Endothelial cell of umbilical vein (primary cell): ENCODE measurements at regions not wholly inside any gene's neighbourhood (a gene's known extent, or its start where the extent isn't known, plus 50 kb on each side); places are given as distances from the start of the nearest gene placed in this dataset.

Experiments
- BruUV-seq: library from RNA; stranded (reverse); fragments of 400-500 nt; replicated peaks from 2 replicates; lab custom pipeline; 2021; lab: Mats Ljungman, UMichigan
- CTCF ChIA-PET: fragments of 300-600, 350-600 bp; sonication (Branson Sonifier 250); formaldehyde crosslinking; loops from one replicate; lab custom pipeline; 2021; ENCODE audit warnings: antibody characterized with exemption, inconsistent platforms; lab: Charles Lee
- POLR2A ChIA-PET: fragments of 300-600, 350-600 bp; sonication (Branson Sonifier 250); formaldehyde crosslinking; loops from one replicate; lab custom pipeline; 2021; ENCODE audit warnings: antibody characterized with exemption, inconsistent platforms; lab: Charles Lee
- DNase-seq: peaks from one replicate; pipeline ENCODE4 v3.0.0-alpha.2; 2011; ENCODE audit warnings: low read depth, low spot score
- FAIRE-seq: peaks from 2 replicates; lab custom pipeline; 2011; peaks lifted over from hg19 to GRCh38; lab: Jason Lieb, UNC
- H2AFZ ChIP-seq: 2 replicates; pipeline ENCODE4 v1.6.0; 2012; ENCODE audit warnings: low read depth, low read length, control low read depth, inconsistent platforms
- H3K27ac ChIP-seq: 2 replicates; pipeline ENCODE4 v1.5.1; 2011; ENCODE audit warnings: low read depth, mild to moderate bottlenecking, control low read depth, low read length, moderate library complexity; ENCODE audit not compliant: insufficient read depth
- H3K27me3 ChIP-seq, 2 experiments: 2 replicates each; pipeline versions ENCODE4 v1.6.0 to v1.6.1; 2011; ENCODE audit warnings: low read length in 2 of 2, mixed read lengths in 1 of 2; ENCODE audit not compliant: control insufficient read depth in 2 of 2, insufficient read depth in 2 of 2
- H3K36me3 ChIP-seq, 2 experiments: 2 replicates in 1 of 2; 3 replicates in 1 of 2; pipeline ENCODE4 v1.5.1; 2011; ENCODE audit warnings: low read length in 2 of 2, mild to moderate bottlenecking in 1 of 2, moderate library complexity in 1 of 2; ENCODE audit not compliant: control insufficient read depth in 2 of 2, insufficient read depth in 2 of 2; ENCODE audit errors: extremely low read depth in 1 of 2
- H3K4me1 ChIP-seq: 3 replicates; pipeline ENCODE4 v1.5.1; 2011; ENCODE audit warnings: mild to moderate bottlenecking, low read length; ENCODE audit not compliant: control insufficient read depth, insufficient read depth; ENCODE audit errors: extremely low read depth
- H3K4me2 ChIP-seq: 2 replicates; pipeline ENCODE4 v1.6.1; 2011; ENCODE audit warnings: low read length, control low read depth, mixed read lengths; ENCODE audit not compliant: insufficient read depth
- H3K4me3 ChIP-seq, 3 experiments: fragments of 200-600 bp in 1 of 3; sonication (generic), shearing (Covaris generic) in 1 of 3; replicated peaks in 1 of 3; 2 replicates each; pipeline ENCODE4 v1.5.1; 2011 to 2016; ENCODE audit warnings: control low read depth in 3 of 3, low read length in 3 of 3, mild to moderate bottlenecking in 2 of 3, inconsistent platforms in 1 of 3, low read depth in 1 of 3, moderate library complexity in 1 of 3; ENCODE audit not compliant: insufficient read depth in 1 of 3
- H3K79me2 ChIP-seq: 2 replicates; pipeline ENCODE4 v1.6.0; 2012; ENCODE audit warnings: low read length, inconsistent platforms; ENCODE audit not compliant: control insufficient read depth, insufficient read depth
- H3K9ac ChIP-seq: replicated peaks from 2 replicates; pipeline ENCODE3; 2011; ENCODE audit warnings: low read length, control low read depth; ENCODE audit not compliant: insufficient read depth; ENCODE audit errors: extremely low read depth
- H3K9me1 ChIP-seq: replicated peaks from 3 replicates; pipeline ENCODE4 v1.6.0; 2011; ENCODE audit warnings: mild to moderate bottlenecking, low read length; ENCODE audit not compliant: control insufficient read depth, insufficient read depth; ENCODE audit errors: extremely low read depth
- H3K9me3 ChIP-seq: replicated peaks from 2 replicates; pipeline ENCODE4 v1.5.1; 2012; ENCODE audit warnings: low read length, inconsistent platforms; ENCODE audit not compliant: control insufficient read depth, insufficient read depth
- H4K20me1 ChIP-seq: replicated peaks from 2 replicates; pipeline ENCODE3; 2011; ENCODE audit warnings: mild to moderate bottlenecking, low read length; ENCODE audit not compliant: control insufficient read depth, insufficient read depth; ENCODE audit errors: extremely low read depth
- EZH2 ChIP-seq: IDR thresholded peaks from 2 replicates; pipeline ENCODE4 v1.6.1; 2012; ENCODE audit warnings: borderline replicate concordance, low read depth, mild to moderate bottlenecking, moderate library complexity, low read length, inconsistent platforms; ENCODE audit not compliant: severe bottlenecking
- FOS ChIP-seq: IDR thresholded peaks from 2 replicates; pipeline ENCODE4 v1.6.1; 2011; ENCODE audit warnings: mild to moderate bottlenecking, low read length, moderate library complexity, borderline replicate concordance; ENCODE audit not compliant: insufficient read depth
- GATA2 ChIP-seq: IDR thresholded peaks from 2 replicates; pipeline ENCODE4 v1.7.0; 2011; ENCODE audit warnings: low read depth, mild to moderate bottlenecking, moderate library complexity, mixed read lengths, low read length; ENCODE audit not compliant: insufficient read length, insufficient read depth
- JUN ChIP-seq: IDR thresholded peaks from 2 replicates; pipeline ENCODE4 v1.6.1; 2011; ENCODE audit warnings: borderline replicate concordance, low read depth; ENCODE audit not compliant: insufficient read length, insufficient read depth
- MYC ChIP-seq: IDR thresholded peaks from one replicate; pipeline ENCODE4 v1.6.1; 2011; ENCODE audit warnings: mild to moderate bottlenecking, low read depth, low read length
- POLR2A ChIP-seq: IDR thresholded peaks from 2 replicates; pipeline ENCODE4 v1.6.1; 2012; ENCODE audit warnings: low read depth, mild to moderate bottlenecking, control low read depth, low read length
- POLR2AphosphoS5 ChIP-seq: IDR thresholded peaks from 2 replicates; pipeline ENCODE4 v1.6.1; 2012; ENCODE audit warnings: low read depth, mild to moderate bottlenecking, control low read depth, low read length, moderate library complexity; ENCODE audit not compliant: insufficient read depth
- dilution Hi-C: fragments of 300-500 bp; cut with MboI; formaldehyde crosslinking; loops from one replicate; pipeline ENCODE4 v1.15.0; 2019; ENCODE audit warnings: low sequenced_read_pairs; ENCODE audit not compliant: extremely low pct_ligation_motif_present
- intact Hi-C: fragments of 100-400 bp; cut with micrococcal nuclease; formaldehyde crosslinking; loops from one replicate; pipeline ENCODE4 v1.10.0; 2022
- TF ChIP-seq, protein P1 (sequence below): IDR thresholded peaks from 2 replicates; pipeline ENCODE4 v1.6.1; 2011; ENCODE audit not compliant: insufficient read depth, insufficient read length
- TF ChIP-seq, protein P2 (sequence below), 2 donors: IDR thresholded peaks; 1 replicate in 1 of 2; 2 replicates in 1 of 2; pipeline ENCODE4 v1.5.1; 2011; ENCODE audit warnings: low read length in 2 of 2, mild to moderate bottlenecking in 2 of 2, moderate library complexity in 2 of 2, control low read depth in 1 of 2, inconsistent platforms in 1 of 2, low read depth in 1 of 2; ENCODE audit not compliant: insufficient read depth in 1 of 2; ENCODE audit errors: extremely low read depth in 1 of 2

DNA sequence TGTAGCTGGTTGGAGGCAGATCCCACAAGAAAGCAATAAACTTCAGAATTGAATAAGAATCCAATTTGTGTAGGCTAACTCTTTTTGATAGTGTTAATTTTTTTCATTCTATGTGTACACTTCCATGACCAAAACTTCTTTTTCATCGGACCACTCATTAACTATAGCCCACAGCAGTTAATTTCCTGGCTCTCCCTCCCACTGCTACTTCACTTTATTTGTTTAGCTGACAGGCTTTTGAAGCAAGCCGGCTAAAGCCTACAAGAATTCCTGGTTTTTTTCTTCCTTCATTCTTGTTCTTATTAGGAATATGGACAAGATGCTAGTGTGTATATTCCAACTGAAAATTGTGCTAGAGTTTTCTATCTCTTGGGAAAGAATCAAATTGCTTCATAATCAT, 329.2 kb upstream of the CCNH start:
- no peaks in the 10 kb centered on the region for H3K9me3 ChIP-seq
- H3K9ac ChIP-seq: no peak overlapping the region
- no peaks in the 10 kb centered on the region for H3K36me3 ChIP-seq
- H3K4me3 ChIP-seq: no peak overlapping the region
- FAIRE-seq (no peak), DNase-seq (no peak)
- dilution Hi-C loops (no loop called here), intact Hi-C loops (no loop called here)
- no peak overlapping the region for H3K4me2 ChIP-seq
- no peaks in the 10 kb centered on the region for H3K9me1 ChIP-seq
- H3K27ac ChIP-seq: no peak overlapping the region
- H2AFZ ChIP-seq: no peak overlapping the region
- CTCF ChIA-PET: no interaction called here
- H3K4me1 ChIP-seq: no peaks in the 10 kb centered on the region
- no peak for TF ChIP-seq EZH2
- TF ChIP-seq, protein P1, sequence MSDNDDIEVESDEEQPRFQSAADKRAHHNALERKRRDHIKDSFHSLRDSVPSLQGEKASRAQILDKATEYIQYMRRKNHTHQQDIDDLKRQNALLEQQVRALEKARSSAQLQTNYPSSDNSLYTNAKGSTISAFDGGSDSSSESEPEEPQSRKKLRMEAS: no peak
- no peak for TF ChIP-seq POLR2A
- no peak for TF ChIP-seq POLR2AphosphoS5
- TF ChIP-seq, protein P2, sequence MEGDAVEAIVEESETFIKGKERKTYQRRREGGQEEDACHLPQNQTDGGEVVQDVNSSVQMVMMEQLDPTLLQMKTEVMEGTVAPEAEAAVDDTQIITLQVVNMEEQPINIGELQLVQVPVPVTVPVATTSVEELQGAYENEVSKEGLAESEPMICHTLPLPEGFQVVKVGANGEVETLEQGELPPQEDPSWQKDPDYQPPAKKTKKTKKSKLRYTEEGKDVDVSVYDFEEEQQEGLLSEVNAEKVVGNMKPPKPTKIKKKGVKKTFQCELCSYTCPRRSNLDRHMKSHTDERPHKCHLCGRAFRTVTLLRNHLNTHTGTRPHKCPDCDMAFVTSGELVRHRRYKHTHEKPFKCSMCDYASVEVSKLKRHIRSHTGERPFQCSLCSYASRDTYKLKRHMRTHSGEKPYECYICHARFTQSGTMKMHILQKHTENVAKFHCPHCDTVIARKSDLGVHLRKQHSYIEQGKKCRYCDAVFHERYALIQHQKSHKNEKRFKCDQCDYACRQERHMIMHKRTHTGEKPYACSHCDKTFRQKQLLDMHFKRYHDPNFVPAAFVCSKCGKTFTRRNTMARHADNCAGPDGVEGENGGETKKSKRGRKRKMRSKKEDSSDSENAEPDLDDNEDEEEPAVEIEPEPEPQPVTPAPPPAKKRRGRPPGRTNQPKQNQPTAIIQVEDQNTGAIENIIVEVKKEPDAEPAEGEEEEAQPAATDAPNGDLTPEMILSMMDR (IDR thresholded peaks at IDR 0.05; ENCODE audit: extremely low read depth in 1 of 2, insufficient read depth in 1 of 2, low read depth in 1 of 2, low read length in 2 of 2): no peak
- TF ChIP-seq GATA2: no peak
- TF ChIP-seq MYC: no peak
- TF ChIP-seq JUN: no peak
- no peak for TF ChIP-seq FOS
- H3K79me2 ChIP-seq: no peaks in the 10 kb centered on the region
- no peaks in the 10 kb centered on the region for H3K27me3 ChIP-seq
- no TSS peak for BruUV-seq
- POLR2A ChIA-PET: no interaction called here
- H4K20me1 ChIP-seq: no peaks in the 10 kb centered on the region
